Keratinocyte (primary cell): ENCODE measurements at regions not wholly inside any gene's neighbourhood (a gene's known extent, or its start where the extent isn't known, plus 50 kb on each side); places are given as distances from the start of the nearest gene placed in this dataset.

ENCODE experiments used
- DNase-seq: peaks from one replicate; pipeline ENCODE4 v3.0.0-alpha.2; 2011; ENCODE audit warnings: low read depth, missing footprints, low spot score
- FAIRE-seq: peaks from 2 replicates; lab custom pipeline; 2011; peaks lifted over from hg19 to GRCh38; lab: Jason Lieb, UNC
- H2AFZ ChIP-seq: 2 replicates; pipeline ENCODE4 v1.6.0; 2012; ENCODE audit warnings: low read length, control low read depth, inconsistent platforms; ENCODE audit not compliant: control insufficient read depth
- H3K27ac ChIP-seq: 2 replicates; pipeline ENCODE4 v1.5.1; 2011; ENCODE audit warnings: low read length; ENCODE audit not compliant: control insufficient read depth, insufficient read depth
- H3K27me3 ChIP-seq: 3 replicates; pipeline ENCODE4 v1.6.0; 2011; ENCODE audit warnings: low read length; ENCODE audit not compliant: control insufficient read depth, insufficient read depth; ENCODE audit errors: extremely low read depth
- H3K36me3 ChIP-seq, 2 experiments: 2 replicates in 1 of 2; 3 replicates in 1 of 2; pipeline ENCODE4 v1.5.1; 2011; ENCODE audit warnings: low read length in 2 of 2, mild to moderate bottlenecking in 1 of 2; ENCODE audit not compliant: control insufficient read depth in 2 of 2, insufficient read depth in 2 of 2; ENCODE audit errors: extremely low read depth in 1 of 2
- H3K4me1 ChIP-seq: 3 replicates; pipeline ENCODE4 v1.5.1; 2011; ENCODE audit warnings: low read length; ENCODE audit not compliant: control insufficient read depth, insufficient read depth; ENCODE audit errors: extremely low read depth
- H3K4me2 ChIP-seq: 3 replicates; pipeline ENCODE4 v1.6.0; 2011; ENCODE audit warnings: low read depth, low read length; ENCODE audit not compliant: control insufficient read depth, insufficient read depth; ENCODE audit errors: extremely low read depth
- H3K4me3 ChIP-seq, 3 experiments: fragments of 200-600 bp in 1 of 3; sonication (generic) in 1 of 3; 2 replicates in 2 of 3; 3 replicates in 1 of 3; pipeline ENCODE4 v1.5.1; 2011 to 2016; ENCODE audit warnings: low read length in 3 of 3, mild to moderate bottlenecking in 3 of 3, control low read depth in 2 of 3, inconsistent platforms in 1 of 3, low read depth in 1 of 3, mixed read lengths in 1 of 3, mixed run types in 1 of 3, moderate library complexity in 1 of 3; ENCODE audit not compliant: control insufficient read depth in 2 of 3, insufficient read depth in 2 of 3; ENCODE audit errors: extremely low read depth in 1 of 3
- H3K79me2 ChIP-seq: 2 replicates; pipeline ENCODE4 v1.6.0; 2012; ENCODE audit warnings: low read length; ENCODE audit not compliant: control insufficient read depth, insufficient read depth
- H3K9ac ChIP-seq: 3 replicates; pipeline ENCODE4 v1.6.0; 2011; ENCODE audit warnings: low read length; ENCODE audit not compliant: control insufficient read depth, insufficient read depth; ENCODE audit errors: extremely low read depth
- H3K9me1 ChIP-seq: 3 replicates; pipeline ENCODE4 v1.6.0; 2011; ENCODE audit warnings: low read length; ENCODE audit not compliant: control insufficient read depth, insufficient read depth; ENCODE audit errors: extremely low read depth
- H3K9me3 ChIP-seq: 2 replicates; pipeline ENCODE4 v1.5.1; 2012; ENCODE audit warnings: low read depth, low read length; ENCODE audit not compliant: control insufficient read depth
- H4K20me1 ChIP-seq: 3 replicates; pipeline ENCODE4 v1.6.0; 2011; ENCODE audit warnings: low read length; ENCODE audit not compliant: control insufficient read depth, insufficient read depth; ENCODE audit errors: extremely low read depth
- EZH2 ChIP-seq: IDR thresholded peaks from one replicate; pipeline ENCODE4 v1.6.1; 2012; ENCODE audit warnings: inconsistent platforms, mild to moderate bottlenecking, low read length, moderate library complexity
- dilution Hi-C: fragments of 300-500 bp; cut with MboI; formaldehyde crosslinking; loops from one replicate; pipeline ENCODE4 v1.7.0; 2020; ENCODE audit warnings: low sequenced_read_pairs; ENCODE audit not compliant: extremely low pct_ligation_motif_present
- TF ChIP-seq, protein P1 (sequence below), 3 experiments: IDR thresholded peaks in 1 of 3; conservative IDR thresholded peaks in 1 of 3; optimal IDR thresholded peaks in 1 of 3; 2 replicates in 2 of 3; 3 replicates in 1 of 3; pipeline versions ENCODE3 to v1.5.1; 2011; ENCODE audit warnings: low read length in 3 of 3, mild to moderate bottlenecking in 3 of 3, moderate library complexity in 2 of 3, control low read depth in 1 of 3, inconsistent platforms in 1 of 3; ENCODE audit not compliant: insufficient read depth in 2 of 3; ENCODE audit errors: extremely low read depth in 1 of 3

DNA sequence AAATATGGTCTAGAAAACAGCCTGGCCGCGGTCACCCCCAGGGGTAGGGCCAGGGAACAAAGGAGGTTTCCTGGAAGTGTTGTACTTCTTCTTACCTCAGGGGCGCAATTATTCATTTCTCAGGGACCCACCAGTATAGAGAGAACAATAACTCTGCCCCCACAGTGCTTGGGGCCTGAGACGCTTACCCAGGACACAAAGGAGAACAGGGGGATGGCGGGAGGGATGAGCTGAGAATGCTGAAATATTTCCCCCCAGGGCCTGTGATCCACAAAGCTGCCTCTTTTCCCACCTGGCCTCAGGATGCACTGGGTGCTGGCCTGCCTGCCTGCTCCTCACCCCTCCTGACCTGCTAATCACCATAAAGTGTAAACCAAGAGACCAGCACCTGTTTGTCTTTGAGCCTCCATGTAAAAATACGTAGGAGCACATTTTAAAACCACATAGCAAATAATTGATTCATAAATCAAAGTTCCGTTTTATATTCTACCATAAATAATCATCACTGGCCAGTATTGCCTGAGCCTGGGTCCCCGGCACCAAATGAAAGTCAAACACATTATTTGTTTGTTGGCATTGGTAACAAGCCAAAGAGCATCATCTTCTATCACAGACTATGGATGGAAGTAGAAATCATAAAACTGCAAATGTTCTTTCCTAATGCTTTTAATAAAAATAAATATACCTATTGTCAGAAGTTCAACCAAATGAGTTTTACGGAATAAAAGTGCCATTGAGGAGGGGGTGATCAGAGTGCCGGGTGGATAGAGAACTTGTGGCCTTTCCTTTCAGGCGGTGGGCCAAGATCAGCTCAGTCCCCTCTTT is 67.3 kb upstream of the RMDN2 start:
- no peak for TF ChIP-seq EZH2
- TF ChIP-seq, protein P1, sequence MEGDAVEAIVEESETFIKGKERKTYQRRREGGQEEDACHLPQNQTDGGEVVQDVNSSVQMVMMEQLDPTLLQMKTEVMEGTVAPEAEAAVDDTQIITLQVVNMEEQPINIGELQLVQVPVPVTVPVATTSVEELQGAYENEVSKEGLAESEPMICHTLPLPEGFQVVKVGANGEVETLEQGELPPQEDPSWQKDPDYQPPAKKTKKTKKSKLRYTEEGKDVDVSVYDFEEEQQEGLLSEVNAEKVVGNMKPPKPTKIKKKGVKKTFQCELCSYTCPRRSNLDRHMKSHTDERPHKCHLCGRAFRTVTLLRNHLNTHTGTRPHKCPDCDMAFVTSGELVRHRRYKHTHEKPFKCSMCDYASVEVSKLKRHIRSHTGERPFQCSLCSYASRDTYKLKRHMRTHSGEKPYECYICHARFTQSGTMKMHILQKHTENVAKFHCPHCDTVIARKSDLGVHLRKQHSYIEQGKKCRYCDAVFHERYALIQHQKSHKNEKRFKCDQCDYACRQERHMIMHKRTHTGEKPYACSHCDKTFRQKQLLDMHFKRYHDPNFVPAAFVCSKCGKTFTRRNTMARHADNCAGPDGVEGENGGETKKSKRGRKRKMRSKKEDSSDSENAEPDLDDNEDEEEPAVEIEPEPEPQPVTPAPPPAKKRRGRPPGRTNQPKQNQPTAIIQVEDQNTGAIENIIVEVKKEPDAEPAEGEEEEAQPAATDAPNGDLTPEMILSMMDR (optimal IDR thresholded peaks at IDR 0.05 in 1 of 3, IDR thresholded peaks at IDR 0.05 in 1 of 3, conservative IDR thresholded peaks at IDR 0.05 in 1 of 3; ENCODE audit: extremely low read depth in 1 of 3, insufficient read depth in 2 of 3, low read length in 3 of 3), result no peak
- DNase-seq (no peak), FAIRE-seq (no peak)
- Histone ChIP-seq H3K4me2 (no peak overlapping the region), H3K9me1 (no peaks in the 10 kb centered on the region), H3K9me3 (no peaks in the 10 kb centered on the region), H3K27ac (no peak overlapping the region), H2AFZ (no peak overlapping the region), H3K79me2 (no peaks in the 10 kb centered on the region), H4K20me1 (no peaks in the 10 kb centered on the region), H3K4me1 (peaks cover 6% of the 10 kb centered on the region), H3K36me3 (no peaks in the 10 kb centered on the region), H3K9ac (no peak overlapping the region), H3K4me3 (no peak overlapping the region), H3K27me3 (peaks cover 16% of the 10 kb centered on the region)
- dilution Hi-C loops, result loop anchor here (25.0 kb wide), 1 partner anchor 445 kb away; no protein-coding TSS in a partner anchor

DNA sequence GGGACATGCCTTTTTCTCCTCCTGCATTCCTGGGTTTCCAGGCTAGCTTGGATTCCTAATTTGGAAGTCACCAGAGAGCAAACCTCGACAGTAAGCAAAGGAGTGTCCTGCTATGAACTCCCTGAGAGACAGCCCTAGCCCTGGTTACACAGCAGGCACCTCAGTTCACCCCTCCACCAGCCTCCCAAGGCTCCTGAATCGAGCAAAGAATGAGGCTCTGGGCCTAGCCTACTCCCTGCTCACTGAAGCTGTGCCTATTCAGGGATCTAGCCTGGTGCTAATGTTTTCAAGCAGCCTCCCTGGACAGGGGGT is 66.7 kb upstream of the RMDN2 start:
- FAIRE-seq, result no peak

More for the DNA sequence above, 66.7 kb upstream of the RMDN2 start:
- DNase-seq, result no peak
- H3K9me1 ChIP-seq, result no peaks in the 10 kb centered on the region
- H3K27ac ChIP-seq, result no peak overlapping the region
- H4K20me1 ChIP-seq, result no peaks in the 10 kb centered on the region
- dilution Hi-C loops, result loop anchor here (25.0 kb wide), 1 partner anchor 446 kb away; no protein-coding TSS in a partner anchor
- H3K79me2 ChIP-seq, result no peaks in the 10 kb centered on the region
- H3K4me2 ChIP-seq, result no peak overlapping the region
- H3K9me3 ChIP-seq, result no peaks in the 10 kb centered on the region
- TF ChIP-seq, protein P1 (optimal IDR thresholded peaks at IDR 0.05 in 1 of 3, IDR thresholded peaks at IDR 0.05 in 1 of 3, conservative IDR thresholded peaks at IDR 0.05 in 1 of 3; ENCODE audit: extremely low read depth in 1 of 3, insufficient read depth in 2 of 3, low read length in 3 of 3), result no peak
- no peak for TF ChIP-seq EZH2
- H3K4me3 ChIP-seq, result no peak overlapping the region
- H3K36me3 ChIP-seq, result no peaks in the 10 kb centered on the region
- H3K4me1 ChIP-seq, result peaks cover 6% of the 10 kb centered on the region
- no peak overlapping the region for H3K9ac ChIP-seq
- no peak overlapping the region for H2AFZ ChIP-seq
- peaks cover 22% of the 10 kb centered on the region for H3K27me3 ChIP-seq
